ENCODE measurements at regions not wholly inside any gene's neighbourhood (a gene's known extent, or its start where the extent isn't known, plus 50 kb on each side); places are given as distances from the start of the nearest gene placed in this dataset.

GRCh38 chr3:28951772-28952556 is 328.9 kb upstream of the RBMS3 start:
- H3K27ac ChIP-seq (ENCODE audit: low read depth, low read length), result no peak overlapping the region

GRCh38 chr3:28958656-28959055 is 322.2 kb upstream of the RBMS3 start:
- H3K9me2 ChIP-seq (replicated peaks; ENCODE audit: insufficient read depth, low read length), result no peaks in the 10 kb centered on the region
- no peaks in the 10 kb centered on the region for H3K36me3 ChIP-seq (ENCODE audit: low read length)
- H3F3A ChIP-seq (ENCODE audit: insufficient read depth), result no peaks in the 10 kb centered on the region
- no peaks in the 10 kb centered on the region for H3K79me2 ChIP-seq (ENCODE audit: insufficient read depth, low read length)
- peaks cover 9% of the 10 kb centered on the region; the same call in 1 of the 2 replicates for H3K9me3 ChIP-seq (ENCODE audit: insufficient read depth, low read length)
- H3K9ac ChIP-seq (ENCODE audit: low read length), result no peak overlapping the region
- no peaks in the 10 kb centered on the region for H3K27me3 ChIP-seq (ENCODE audit: low read length)
- no peak for TF ChIP-seq CTCF (IDR thresholded peaks at IDR 0.05; ENCODE audit: insufficient read depth, low read length, poor library complexity, severe bottlenecking)
- TF ChIP-seq EZH2phosphoT487 (conservative IDR thresholded peaks at IDR 0.05; ENCODE audit: low read length), result no peak
- no peak overlapping the region for H3K27ac ChIP-seq (ENCODE audit: low read depth, low read length)
- H4K20me1 ChIP-seq (ENCODE audit: low read depth, low read length), result no peaks in the 10 kb centered on the region
- H3K4me3 ChIP-seq (ENCODE audit: insufficient read depth, low read length, poor library complexity, severe bottlenecking), result no peak overlapping the region
- no peak overlapping the region for H2AFZ ChIP-seq (ENCODE audit: low read depth, low read length, severe bottlenecking)
- H3K4me2 ChIP-seq (ENCODE audit: low read depth, low read length, poor library complexity, severe bottlenecking), result no peak overlapping the region

More at GRCh38 chr3:28951772-28952556, 328.9 kb upstream of the RBMS3 start:
- H2AFZ ChIP-seq (ENCODE audit: low read depth, low read length, severe bottlenecking), result no peak overlapping the region
- H3K36me3 ChIP-seq (ENCODE audit: low read length), result no peaks in the 10 kb centered on the region
- H3F3A ChIP-seq (ENCODE audit: insufficient read depth), result no peaks in the 10 kb centered on the region
- H4K20me1 ChIP-seq (ENCODE audit: low read depth, low read length), result no peaks in the 10 kb centered on the region
- no peak overlapping the region for H3K9ac ChIP-seq (ENCODE audit: low read length)
- H3K27me3 ChIP-seq (ENCODE audit: low read length), result no peaks in the 10 kb centered on the region
- TF ChIP-seq CTCF (IDR thresholded peaks at IDR 0.05; ENCODE audit: insufficient read depth, low read length, poor library complexity, severe bottlenecking) (no peak), EZH2phosphoT487 (conservative IDR thresholded peaks at IDR 0.05; ENCODE audit: low read length) (no peak)
- H3K9me3 ChIP-seq (ENCODE audit: insufficient read depth, low read length), result no peaks in the 10 kb centered on the region
- H3K4me2 ChIP-seq (ENCODE audit: low read depth, low read length, poor library complexity, severe bottlenecking), result no peak overlapping the region
- H3K79me2 ChIP-seq (ENCODE audit: insufficient read depth, low read length), result no peaks in the 10 kb centered on the region
- H3K9me2 ChIP-seq (replicated peaks; ENCODE audit: insufficient read depth, low read length), result no peaks in the 10 kb centered on the region
- H3K4me3 ChIP-seq (ENCODE audit: insufficient read depth, low read length, poor library complexity, severe bottlenecking), result no peak overlapping the region

GRCh38 chr3:28971156-28971555 is 309.7 kb upstream of the RBMS3 start:
- H3K27ac ChIP-seq (ENCODE audit: low read depth, low read length), result no peak overlapping the region
- H3K4me3 ChIP-seq (ENCODE audit: insufficient read depth, low read length, poor library complexity, severe bottlenecking), result no peak overlapping the region
- no peaks in the 10 kb centered on the region for H4K20me1 ChIP-seq (ENCODE audit: low read depth, low read length)
- TF ChIP-seq EZH2phosphoT487 (conservative IDR thresholded peaks at IDR 0.05; ENCODE audit: low read length), result no peak
- TF ChIP-seq CTCF (IDR thresholded peaks at IDR 0.05; ENCODE audit: insufficient read depth, low read length, poor library complexity, severe bottlenecking), result no peak
- H3K27me3 ChIP-seq (ENCODE audit: low read length), result no peaks in the 10 kb centered on the region
- H3K9me3 ChIP-seq (ENCODE audit: insufficient read depth, low read length), result peaks cover 12% of the 10 kb centered on the region; the same call in 1 of the 2 replicates
- no peak overlapping the region for H3K4me2 ChIP-seq (ENCODE audit: low read depth, low read length, poor library complexity, severe bottlenecking)
- no peak overlapping the region for H3K9ac ChIP-seq (ENCODE audit: low read length)
- H3F3A ChIP-seq (ENCODE audit: insufficient read depth), result no peaks in the 10 kb centered on the region
- no peaks in the 10 kb centered on the region for H3K79me2 ChIP-seq (ENCODE audit: insufficient read depth, low read length)
- 0 out of 2 replicates have a peak, but pooled peaks cover 7% of the 10 kb centered on the region for H3K36me3 ChIP-seq (ENCODE audit: low read length)
- H3K9me2 ChIP-seq (replicated peaks; ENCODE audit: insufficient read depth, low read length), result no peaks in the 10 kb centered on the region
- no peak overlapping the region for H2AFZ ChIP-seq (ENCODE audit: low read depth, low read length, severe bottlenecking)
